PC-3 (cell line): ENCODE measurements at regions not wholly inside any gene's neighbourhood (a gene's known extent, or its start where the extent isn't known, plus 50 kb on each side); places are given as distances from the start of the nearest gene placed in this dataset.

Source experiments
- ATAC-seq: fragments of 200-7000 bp; cut with Tn5 transposase; 2 replicates; pipeline ENCODE4 v1.9.1; 2020; ENCODE audit warnings: mild to moderate bottlenecking, moderate library complexity
- BruUV-seq: library from RNA; stranded (reverse); fragments of 400-500 nt; replicated peaks from 2 replicates; lab custom pipeline; 2021; lab: Mats Ljungman, UMichigan
- CTCF ChIA-PET: fragments of 300-600 bp; sonication (Branson Sonifier 250); formaldehyde crosslinking; loops from one replicate; lab custom pipeline; 2022; ENCODE audit warnings: antibody characterized with exemption; lab: Charles Lee
- POLR2A ChIA-PET: fragments of 300-600 bp; sonication (Branson Sonifier 250); formaldehyde crosslinking; loops from one replicate; lab custom pipeline; 2022; ENCODE audit warnings: antibody characterized with exemption; ENCODE audit not compliant: unreplicated experiment; lab: Charles Lee
- DNase-seq: peaks from one replicate; pipeline ENCODE4 v3.0.0-alpha.2; 2015
- H2AFZ ChIP-seq: fragments of 300-600 bp; sonication (generic); 2 replicates; pipeline ENCODE4 v1.6.0; 2016; ENCODE audit warnings: antibody characterized with exemption, low read length
- H3F3A ChIP-seq: fragments of 300-600 bp; sonication (generic); one replicate; pipeline ENCODE4 v1.6.0; 2017; ENCODE audit warnings: antibody characterized with exemption, low read length, control low read depth, mild to moderate bottlenecking; ENCODE audit not compliant: unreplicated experiment
- H3K27ac ChIP-seq: fragments of 300-600 bp; sonication (generic); 2 replicates; pipeline ENCODE4 v1.5.1; 2016; ENCODE audit warnings: mild to moderate bottlenecking, low read length
- H3K27me3 ChIP-seq: fragments of 300-600 bp; sonication (generic); 2 replicates; pipeline ENCODE4 v1.6.1; 2016; ENCODE audit warnings: low read length, mixed read lengths
- H3K36me3 ChIP-seq: fragments of 300-600 bp; sonication (generic); 2 replicates; pipeline ENCODE4 v1.6.1; 2016; ENCODE audit warnings: low read depth, mixed run types, low read length, mixed read lengths
- H3K4me1 ChIP-seq: fragments of 300-600 bp; sonication (generic); 2 replicates; pipeline ENCODE4 v1.5.1; 2016; ENCODE audit warnings: low read length; ENCODE audit not compliant: insufficient read depth
- H3K4me2 ChIP-seq: fragments of 300-600 bp; sonication (generic); 2 replicates; pipeline ENCODE4 v1.6.0; 2016; ENCODE audit warnings: low read length
- H3K4me3 ChIP-seq: fragments of 300-600 bp; sonication (generic); 2 replicates; pipeline ENCODE4 v1.5.1; 2016; ENCODE audit warnings: mild to moderate bottlenecking, low read length, mixed read lengths
- H3K79me2 ChIP-seq: fragments of 300-600 bp; sonication (generic); 2 replicates; pipeline ENCODE4 v1.6.1; 2017; ENCODE audit warnings: low read length, mixed read lengths
- H3K9ac ChIP-seq: fragments of 300-600 bp; sonication (generic); 2 replicates; pipeline ENCODE4 v1.6.0; 2016; ENCODE audit warnings: mild to moderate bottlenecking, low read length
- H3K9me2 ChIP-seq: fragments of 300-600 bp; sonication (generic); replicated peaks from 2 replicates; pipeline ENCODE4 v1.6.1; 2016; ENCODE audit warnings: mixed run types, low read length, mixed read lengths
- H3K9me3 ChIP-seq: fragments of 300-600 bp; sonication (generic); 2 replicates; pipeline ENCODE4 v1.6.1; 2016; ENCODE audit warnings: low read length, mixed read lengths
- H4K20me1 ChIP-seq: fragments of 300-600 bp; sonication (generic); 2 replicates; pipeline ENCODE4 v1.6.1; 2016; ENCODE audit warnings: low read length, mixed read lengths
- CTCF ChIP-seq: fragments of 300-600 bp; sonication (generic); conservative IDR thresholded peaks from 2 replicates; pipeline ENCODE4 v1.5.1; 2017; ENCODE audit warnings: antibody characterized with exemption, low read depth, mild to moderate bottlenecking, low read length
- EZH2 ChIP-seq: fragments of 300-600 bp; sonication (generic); IDR thresholded peaks from one replicate; pipeline ENCODE4 v1.6.1; 2017; ENCODE audit warnings: antibody characterized with exemption, mild to moderate bottlenecking, low read length; ENCODE audit not compliant: unreplicated experiment
- EZH2phosphoT487 ChIP-seq: fragments of 300-600 bp; sonication (generic); IDR thresholded peaks from 2 replicates; pipeline ENCODE4 v1.6.1; 2018; ENCODE audit warnings: mild to moderate bottlenecking, antibody characterized with exemption, low read length, borderline replicate concordance
- intact Hi-C: fragments of 100-400 bp; cut with micrococcal nuclease; formaldehyde crosslinking; loops from 2 replicates; pipeline ENCODE4 v1.9.0; 2023

GRCh38 chr9:126117158-126117425 lies 209.5 kb upstream of the MVB12B start:
- Histone ChIP-seq H3K27ac (no peak overlapping the region), H2AFZ (no peak overlapping the region), H3K79me2 (no peaks in the 10 kb centered on the region), H3K4me2 (no peak overlapping the region), H3K9me3 (no peaks in the 10 kb centered on the region), H3K9me2 (no peaks in the 10 kb centered on the region), H3K9ac (no peak overlapping the region), H3K4me1 (0 out of 2 replicates have a peak, but pooled peaks cover 4% of the 10 kb centered on the region), H3K27me3 (peaks cover 35% of the 10 kb centered on the region), H4K20me1 (no peaks in the 10 kb centered on the region), H3K36me3 (no peaks in the 10 kb centered on the region), H3K4me3 (no peak overlapping the region), H3F3A (no peaks in the 10 kb centered on the region)
- no peak for TF ChIP-seq EZH2
- TF ChIP-seq EZH2phosphoT487 = no peak
- TF ChIP-seq CTCF = no peak
- ATAC-seq (no peak), DNase-seq (no peak)
- BruUV-seq = no TSS peak
- ChIA-PET CTCF (no interaction called here), POLR2A (no interaction called here)
- intact Hi-C loops = no loop called here

GRCh38 chr9:126117631-126118030 lies 209.0 kb upstream of the MVB12B start:
- BruUV-seq = no TSS peak
- H3K27me3 ChIP-seq = peaks cover 35% of the 10 kb centered on the region
- DNase-seq = no peak
- 0 out of 2 replicates have a peak, but pooled peaks cover 4% of the 10 kb centered on the region for H3K4me1 ChIP-seq
- no peaks in the 10 kb centered on the region for H3K36me3 ChIP-seq
- no peak for TF ChIP-seq EZH2
- no peak for TF ChIP-seq CTCF
- no peak for TF ChIP-seq EZH2phosphoT487
- no peak overlapping the region for H2AFZ ChIP-seq
- H3K27ac ChIP-seq = no peak overlapping the region
- no peaks in the 10 kb centered on the region for H3F3A ChIP-seq
- H3K4me2 ChIP-seq = no peak overlapping the region
- no peak overlapping the region for H3K9ac ChIP-seq
- no peaks in the 10 kb centered on the region for H3K79me2 ChIP-seq
- CTCF ChIA-PET = no interaction called here
- no peak for ATAC-seq
- POLR2A ChIA-PET = no interaction called here
- intact Hi-C loops = no loop called here
- H3K9me3 ChIP-seq = no peaks in the 10 kb centered on the region
- no peaks in the 10 kb centered on the region for H3K9me2 ChIP-seq
- H4K20me1 ChIP-seq = no peaks in the 10 kb centered on the region
- no peak overlapping the region for H3K4me3 ChIP-seq

GRCh38 chr9:126119731-126120130 lies 206.9 kb upstream of the MVB12B start:
- BruUV-seq = no TSS peak
- 0 out of 2 replicates have a peak, but pooled peaks cover 4% of the 10 kb centered on the region for H3K4me1 ChIP-seq
- no peaks in the 10 kb centered on the region for H3K36me3 ChIP-seq
- H3K9me3 ChIP-seq = no peaks in the 10 kb centered on the region
- intact Hi-C loops = no loop called here
- TF ChIP-seq EZH2 (no peak), EZH2phosphoT487 (no peak), CTCF (no peak)
- ATAC-seq (no peak), DNase-seq (no peak)
- H3K4me2 ChIP-seq = no peak overlapping the region
- no peaks in the 10 kb centered on the region for H3K79me2 ChIP-seq
- H3K9me2 ChIP-seq = no peaks in the 10 kb centered on the region
- no peak overlapping the region for H3K9ac ChIP-seq
- no peaks in the 10 kb centered on the region for H4K20me1 ChIP-seq
- no peaks in the 10 kb centered on the region for H3F3A ChIP-seq
- CTCF ChIA-PET = no interaction called here
- POLR2A ChIA-PET = no interaction called here
- H3K27ac ChIP-seq = no peak overlapping the region
- peaks cover 22% of the 10 kb centered on the region for H3K27me3 ChIP-seq
- no peak overlapping the region for H2AFZ ChIP-seq
- no peak overlapping the region for H3K4me3 ChIP-seq
